Spleen (tissue), 7 donors: ENCODE measurements at regions not wholly inside any gene's neighbourhood (a gene's known extent, or its start where the extent isn't known, plus 50 kb on each side); places are given as distances from the start of the nearest gene placed in this dataset.

Experiments
- POLR2A ChIP-seq, 3 donors: fragments of 450-650 bp; IDR thresholded peaks; one replicate each; pipeline ENCODE4 v1.5.1; 2017; ENCODE audit warnings: antibody characterized with exemption in 3 of 3, mild to moderate bottlenecking in 1 of 3
- POLR2AphosphoS5 ChIP-seq, 3 donors: sonication (generic); formaldehyde crosslinking; IDR thresholded peaks; one replicate each; pipeline ENCODE4 v1.5.1; 2017; ENCODE audit warnings: antibody characterized with exemption in 3 of 3
- TF ChIP-seq, protein P1 (sequence below), 11 experiments: fragments of 200-600 bp in 7 of 11; fragments of 450-650 bp in 4 of 11; sonication (generic) in 4 of 11; IDR thresholded peaks in 8 of 11; conservative IDR thresholded peaks in 3 of 11; 1 replicate in 7 of 11; 2 replicates in 4 of 11; pipeline versions ENCODE4 v1.4.0 to v1.8.0; 2016 to 2021; ENCODE audit warnings: antibody characterized with exemption in 11 of 11, inconsistent platforms in 4 of 11, mild to moderate bottlenecking in 1 of 11
- donor health status: DM: no; HTN: no; CAD: no; lungs with moderate emphysema.
- donor health status: DM: no; HTN: no; CAD: no.
- donor health status: DM: no; HTN: no; CAD: no.

- TF ChIP-seq, protein P1, sequence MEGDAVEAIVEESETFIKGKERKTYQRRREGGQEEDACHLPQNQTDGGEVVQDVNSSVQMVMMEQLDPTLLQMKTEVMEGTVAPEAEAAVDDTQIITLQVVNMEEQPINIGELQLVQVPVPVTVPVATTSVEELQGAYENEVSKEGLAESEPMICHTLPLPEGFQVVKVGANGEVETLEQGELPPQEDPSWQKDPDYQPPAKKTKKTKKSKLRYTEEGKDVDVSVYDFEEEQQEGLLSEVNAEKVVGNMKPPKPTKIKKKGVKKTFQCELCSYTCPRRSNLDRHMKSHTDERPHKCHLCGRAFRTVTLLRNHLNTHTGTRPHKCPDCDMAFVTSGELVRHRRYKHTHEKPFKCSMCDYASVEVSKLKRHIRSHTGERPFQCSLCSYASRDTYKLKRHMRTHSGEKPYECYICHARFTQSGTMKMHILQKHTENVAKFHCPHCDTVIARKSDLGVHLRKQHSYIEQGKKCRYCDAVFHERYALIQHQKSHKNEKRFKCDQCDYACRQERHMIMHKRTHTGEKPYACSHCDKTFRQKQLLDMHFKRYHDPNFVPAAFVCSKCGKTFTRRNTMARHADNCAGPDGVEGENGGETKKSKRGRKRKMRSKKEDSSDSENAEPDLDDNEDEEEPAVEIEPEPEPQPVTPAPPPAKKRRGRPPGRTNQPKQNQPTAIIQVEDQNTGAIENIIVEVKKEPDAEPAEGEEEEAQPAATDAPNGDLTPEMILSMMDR (IDR thresholded peaks at IDR 0.05 in 8 of 11, conservative IDR thresholded peaks at IDR 0.05 in 3 of 11): no peak
- TF ChIP-seq POLR2AphosphoS5 (IDR thresholded peaks at IDR 0.05) (no peak), POLR2A (IDR thresholded peaks at IDR 0.05) (no peak)
Measured at GRCh38 chr16:86211265-86211664, 299.1 kb upstream of the FOXF1 start.
